ENCODE measurements at regions not wholly inside any gene's neighbourhood (a gene's known extent, or its start where the extent isn't known, plus 50 kb on each side); places are given as distances from the start of the nearest gene placed in this dataset.

DNA sequence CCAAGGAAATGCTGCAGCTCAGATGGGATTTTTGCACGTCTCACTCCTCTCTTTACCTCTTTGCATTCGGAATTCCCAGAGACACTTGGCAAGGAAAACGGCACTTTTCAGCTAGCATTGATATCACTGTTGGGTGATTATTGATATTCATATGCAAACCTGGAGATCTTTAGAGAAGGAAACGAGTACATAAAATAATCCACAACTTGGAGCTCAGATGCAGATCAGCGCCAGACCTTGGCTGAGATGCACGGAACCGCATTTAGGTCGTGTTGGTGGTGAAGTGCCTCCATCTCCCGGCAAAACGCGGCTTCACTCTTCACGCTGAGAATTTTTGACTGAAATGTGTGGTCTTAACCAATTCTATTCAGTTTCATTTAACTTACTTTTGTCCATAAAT is 77.2 kb upstream of the ARHGEF7 start:
- no peak for DNase-seq

DNA sequence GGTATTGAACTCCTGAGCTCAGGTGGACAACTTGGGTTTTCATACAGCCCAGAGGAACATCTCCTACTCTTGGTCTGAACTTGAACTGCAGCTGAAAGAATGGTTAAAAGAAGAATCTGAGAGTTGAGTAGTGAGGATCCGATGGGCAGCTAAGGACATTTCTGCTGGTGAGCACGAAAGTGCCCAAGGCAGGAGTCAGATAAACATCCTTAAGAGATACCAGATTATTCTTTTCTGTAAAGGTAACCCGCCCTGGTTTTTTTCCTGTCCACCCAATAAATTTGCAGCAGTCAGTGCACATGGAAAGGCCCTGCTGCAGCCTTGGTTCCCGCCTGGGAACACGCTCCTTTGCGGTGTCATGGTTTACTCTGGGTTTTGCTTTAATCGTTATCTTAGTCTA is 78.4 kb upstream of the ARHGEF7 start:
- no peak for DNase-seq

DNA sequence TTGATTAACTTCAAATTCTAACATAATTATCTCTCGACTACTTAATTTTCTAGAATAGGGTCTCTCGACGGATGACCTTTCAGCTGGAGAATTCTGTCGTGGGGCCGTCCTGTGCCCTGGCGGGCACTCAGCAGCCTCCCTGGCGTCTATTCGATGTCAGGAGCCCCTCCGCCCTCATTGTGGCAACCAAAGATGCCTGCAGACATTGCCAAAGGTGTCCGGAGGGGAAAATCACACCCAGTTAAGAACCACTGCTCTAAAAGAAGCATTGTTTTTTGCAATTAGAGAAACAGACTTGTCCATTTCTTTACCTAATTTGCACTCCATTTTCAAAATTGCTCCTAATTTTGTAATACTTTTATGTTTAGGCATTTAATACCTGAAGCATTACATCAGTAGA is 79.2 kb upstream of the ARHGEF7 start:
- no peak for DNase-seq

DNA sequence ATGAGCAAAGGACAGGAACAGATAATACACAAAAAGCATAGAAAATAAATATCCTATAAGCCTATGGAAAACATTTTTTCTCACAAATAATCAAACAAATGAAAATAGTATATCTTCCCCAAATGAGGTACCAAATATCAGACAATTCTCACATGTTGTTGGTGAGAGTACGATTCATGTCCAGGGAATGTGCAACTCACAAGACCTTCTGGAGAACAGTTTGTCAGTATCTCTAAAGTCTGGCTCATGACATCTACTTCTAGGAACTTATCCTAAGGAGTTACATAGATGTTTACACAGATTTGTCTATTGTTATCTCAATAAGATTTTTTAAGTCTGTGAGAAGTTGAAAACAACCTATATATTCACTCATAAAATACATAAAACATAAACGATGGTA is 80.3 kb upstream of the ARHGEF7 start:
- no peak for DNase-seq

DNA sequence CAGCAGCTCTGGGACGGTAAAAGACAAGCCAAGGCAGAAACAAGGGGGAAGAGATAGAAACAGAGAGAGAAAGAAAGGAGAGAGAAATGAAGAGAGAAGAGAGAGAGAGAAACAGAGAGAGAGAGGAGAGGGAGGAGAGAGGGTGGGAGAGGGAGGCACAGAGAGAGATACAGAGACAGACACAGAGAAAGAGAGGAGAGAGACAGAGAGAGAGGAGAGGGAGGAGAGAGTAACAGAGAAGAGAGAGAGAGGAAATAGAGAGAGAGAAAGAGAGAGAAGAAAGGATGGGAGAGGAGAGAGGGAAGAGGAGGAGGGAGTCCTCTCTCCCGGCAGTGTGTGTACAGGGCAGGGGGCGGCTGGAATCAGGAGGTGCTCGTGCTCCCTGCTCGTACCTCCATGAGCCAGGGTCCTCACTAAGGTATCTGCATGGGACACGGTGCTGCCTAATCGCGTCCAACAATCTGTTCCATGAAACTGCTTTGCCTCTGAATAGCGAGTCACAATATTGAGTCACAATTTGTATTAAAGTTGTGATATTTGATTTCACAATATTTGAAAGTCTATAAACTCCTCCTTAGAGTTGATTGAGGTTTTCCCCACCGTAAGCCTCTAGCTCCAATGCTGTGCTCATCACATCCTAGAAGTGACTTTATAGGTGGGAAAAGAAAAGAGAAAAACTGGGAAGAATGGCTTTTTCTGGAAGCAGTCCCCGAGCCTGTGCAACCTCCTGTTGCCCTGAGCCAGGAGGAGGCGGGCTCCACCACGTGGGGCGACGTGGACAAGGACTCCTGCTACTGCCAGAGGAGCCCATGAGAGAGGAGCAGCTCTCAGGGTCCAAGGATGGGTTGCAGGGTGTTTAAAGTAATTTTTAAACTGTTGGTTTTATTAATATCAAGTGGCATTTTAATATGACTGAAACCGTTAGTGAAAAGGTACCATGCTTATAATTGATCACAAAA is 81.7 kb upstream of the ARHGEF7 start:
- DNase-seq = no peak

DNA sequence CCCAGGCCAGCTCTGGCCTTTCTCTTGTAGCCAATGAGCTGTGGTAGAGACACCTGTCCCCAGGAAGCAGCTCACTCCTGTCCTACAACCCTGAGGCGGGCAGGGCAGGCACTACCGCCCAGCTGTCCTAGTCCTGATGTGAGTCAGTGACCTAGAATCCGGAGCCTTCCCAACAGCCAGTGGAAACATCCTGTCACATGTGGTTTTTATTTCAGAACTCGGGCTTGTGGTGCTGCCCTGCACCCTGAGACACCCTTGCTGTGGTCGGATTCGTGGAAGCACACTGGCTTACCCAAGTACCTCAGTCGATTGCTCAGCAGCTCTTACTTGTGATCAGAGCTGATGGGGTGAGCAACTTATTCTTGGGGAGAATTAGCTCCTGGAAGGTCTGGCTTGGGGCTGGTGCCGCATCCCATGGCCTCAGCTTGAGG is 83.6 kb upstream of the ARHGEF7 start:
- DNase-seq = no peak

DNA sequence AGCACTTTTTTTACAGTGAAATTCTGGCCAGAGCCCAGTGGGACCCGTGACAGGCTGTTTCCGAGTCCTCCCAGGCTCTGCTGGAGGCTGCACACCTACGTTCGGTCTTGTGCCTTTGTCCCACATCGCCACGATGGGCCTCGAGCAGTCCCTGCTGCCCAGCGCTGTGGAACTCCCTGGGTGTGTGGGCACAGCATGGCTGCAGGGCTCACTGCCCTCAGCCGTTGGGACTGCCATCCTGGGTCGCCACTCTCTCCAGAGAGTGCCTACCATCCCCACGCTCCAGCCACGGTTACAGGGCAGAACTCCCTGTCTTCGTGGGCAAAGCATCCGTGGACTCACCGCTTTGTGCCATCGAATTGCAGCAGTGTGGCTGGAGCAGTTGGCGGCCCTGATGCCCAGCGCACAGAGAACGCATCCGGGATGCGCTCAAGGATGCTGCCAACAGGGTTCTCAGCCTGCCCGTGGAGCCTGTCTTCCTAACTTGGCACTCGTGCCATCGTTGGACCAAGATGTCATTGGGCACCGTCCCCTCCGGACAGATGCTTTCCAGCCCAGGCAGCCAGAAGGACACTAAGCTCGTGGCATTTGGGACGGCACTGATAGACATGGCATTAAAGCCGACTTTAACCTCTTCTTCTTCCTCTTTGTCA is 85.0 kb upstream of the ARHGEF7 start:
- DNase-seq = no peak

DNA sequence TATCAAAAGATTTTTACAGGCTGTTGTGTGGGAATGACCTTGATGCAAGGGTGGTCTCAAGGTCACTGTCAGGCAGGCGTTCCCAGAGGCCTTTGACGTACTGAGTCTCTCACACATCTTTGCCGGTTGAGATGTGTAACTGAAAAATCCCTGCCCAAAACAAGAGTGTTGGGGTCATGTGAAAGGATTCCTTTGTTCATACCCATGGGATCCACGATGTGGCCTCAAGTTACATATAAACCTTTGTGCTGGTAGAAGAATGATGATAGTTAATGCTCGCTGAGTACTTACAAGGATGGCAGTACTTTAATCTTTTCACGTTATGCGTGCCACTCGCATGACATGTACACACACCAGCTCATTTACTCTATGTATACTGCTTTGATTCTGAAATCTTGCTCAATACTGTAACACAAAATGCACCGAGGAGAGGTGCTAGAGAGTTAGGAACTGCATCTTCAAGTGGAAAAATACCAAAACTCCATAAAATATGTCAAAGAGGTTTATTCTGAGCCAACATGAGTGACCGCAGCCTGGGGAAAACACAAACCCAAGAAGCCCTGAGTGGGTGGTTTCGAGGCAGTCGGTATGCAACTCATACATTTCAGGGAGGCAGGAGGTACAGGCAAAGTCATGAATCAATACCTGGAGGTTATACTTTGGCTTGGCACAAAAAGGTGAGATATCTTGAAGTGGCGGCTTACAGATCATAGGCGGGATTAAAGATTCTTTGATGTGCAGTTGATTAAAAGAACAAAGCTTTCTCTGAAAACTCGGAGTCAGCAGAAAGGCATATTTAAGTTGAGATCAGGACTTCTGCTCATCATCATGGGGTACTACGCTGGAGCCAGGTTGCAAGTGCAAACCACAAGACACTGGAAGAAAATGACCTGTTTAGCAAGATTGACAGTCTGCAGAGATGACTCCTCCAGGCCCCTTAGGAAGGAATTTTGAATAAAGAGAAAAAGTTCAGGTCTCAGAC is 87.4 kb upstream of the ARHGEF7 start:
- no peak for DNase-seq

DNA sequence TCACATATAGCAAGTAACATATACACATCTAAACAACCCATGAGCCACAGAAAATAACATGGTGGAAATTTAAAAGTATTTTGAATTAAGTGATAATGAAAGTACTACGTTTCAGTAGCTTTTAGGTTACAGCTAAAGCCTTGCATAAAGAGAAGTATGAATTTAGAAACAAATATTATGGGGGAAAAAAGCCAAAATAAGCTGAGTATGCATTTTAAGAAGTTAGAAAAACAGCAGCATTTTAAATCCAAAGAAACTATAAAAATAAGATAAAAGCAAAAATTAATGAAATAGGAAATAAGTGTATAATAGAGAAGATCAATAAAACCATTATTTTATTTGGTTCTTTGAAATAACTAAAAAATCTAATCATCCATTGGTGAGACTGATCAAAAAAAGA is 89.8 kb upstream of the ARHGEF7 start:
- no peak for DNase-seq

DNA sequence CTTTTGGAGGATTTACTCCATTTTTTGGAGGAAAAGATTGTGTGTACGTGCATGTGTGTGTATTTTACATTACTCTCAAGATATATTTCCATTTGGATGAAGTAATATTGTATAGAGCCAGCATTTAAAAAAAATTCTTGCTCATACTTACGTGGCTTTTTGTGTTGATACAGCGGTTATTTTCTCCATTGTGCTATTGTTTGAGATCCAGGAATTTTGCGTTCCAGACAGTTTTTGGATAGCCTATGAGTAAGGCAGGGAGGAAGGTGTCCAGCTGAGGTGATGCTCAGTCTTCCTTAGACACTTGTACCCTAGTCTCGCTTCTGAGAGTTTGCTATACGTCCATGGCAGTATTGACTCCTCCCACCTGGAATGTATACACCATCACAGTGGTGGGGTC is 92.2 kb upstream of the ARHGEF7 start:
- DNase-seq = no peak

DNA sequence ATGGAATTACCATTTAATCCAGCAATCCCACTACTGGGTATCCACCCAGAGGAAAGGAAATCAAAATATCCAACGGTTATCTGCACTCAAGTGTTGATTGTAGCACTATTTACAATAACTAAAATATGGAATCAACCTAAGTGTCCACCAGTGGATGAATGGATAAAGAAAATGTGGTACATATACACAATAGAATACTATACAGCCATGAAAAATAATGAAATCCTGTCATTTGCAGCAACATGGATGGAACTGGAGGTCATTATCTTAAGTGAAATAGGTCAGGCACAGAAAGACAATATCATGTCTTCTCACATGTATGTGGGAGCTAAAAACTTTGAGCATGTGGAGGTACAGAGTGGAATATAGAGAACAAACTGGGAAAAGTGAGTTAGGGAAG is 92.9 kb upstream of the ARHGEF7 start:
- DNase-seq = no peak

DNA sequence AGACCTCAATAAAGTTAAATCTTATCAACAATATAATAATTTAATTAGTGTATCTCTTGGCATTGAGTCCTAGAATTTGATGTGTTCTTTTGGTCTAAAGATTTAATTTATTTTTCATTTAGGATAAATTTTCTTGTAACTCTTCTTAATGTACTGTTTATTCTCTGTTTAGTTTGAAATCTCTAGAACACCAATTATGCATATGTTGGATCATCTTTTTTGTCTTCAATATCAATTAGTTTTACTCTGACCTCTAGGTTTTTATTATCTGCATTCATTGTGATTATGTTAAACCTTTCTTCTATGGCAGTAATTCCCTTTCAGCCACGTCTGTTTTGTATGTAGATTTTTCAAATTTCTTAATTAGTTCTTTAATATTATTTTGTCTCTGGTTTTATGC is 93.8 kb upstream of the ARHGEF7 start:
- no peak for DNase-seq

DNA sequence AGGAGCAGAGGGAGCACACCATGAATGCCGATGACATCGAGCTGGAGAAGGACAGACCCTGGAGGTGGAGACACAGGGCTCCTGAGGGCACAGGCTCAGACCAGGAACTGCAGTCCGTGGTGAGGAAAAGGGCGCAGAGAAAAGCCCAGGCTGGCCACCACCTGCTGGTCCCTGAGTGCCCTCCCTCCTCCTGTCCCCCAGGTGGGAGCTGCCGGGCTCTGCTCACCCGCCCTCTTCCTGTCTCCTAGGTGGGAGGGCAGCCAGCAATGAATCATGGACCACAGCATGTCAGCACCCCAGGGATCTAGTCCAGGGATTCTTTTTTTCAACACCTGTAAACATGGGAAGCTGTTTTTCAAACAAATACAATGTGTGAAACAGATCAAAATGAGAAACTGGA is 94.6 kb upstream of the ARHGEF7 start:
- no peak for DNase-seq

DNA sequence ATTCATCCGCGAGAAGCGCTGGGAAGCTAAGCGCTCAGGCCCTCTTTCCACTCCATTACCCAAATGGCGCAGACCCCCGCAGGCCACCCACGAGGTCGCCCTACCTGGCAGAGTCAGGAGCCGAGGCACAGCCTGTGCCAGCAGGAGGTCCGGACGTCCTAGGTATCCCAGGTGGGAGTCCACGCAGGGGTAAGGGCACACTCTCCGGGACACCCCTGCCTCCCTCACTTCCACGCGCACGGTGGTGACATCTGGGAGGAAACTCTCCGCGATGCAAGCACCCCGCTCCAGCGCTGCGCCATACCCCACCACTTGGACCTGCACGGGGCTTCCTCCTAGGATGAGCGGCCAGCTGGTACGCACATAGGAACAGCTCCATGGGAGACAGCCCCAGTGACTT is 95.1 kb upstream of the ARHGEF7 start:
- no peak for DNase-seq

DNA sequence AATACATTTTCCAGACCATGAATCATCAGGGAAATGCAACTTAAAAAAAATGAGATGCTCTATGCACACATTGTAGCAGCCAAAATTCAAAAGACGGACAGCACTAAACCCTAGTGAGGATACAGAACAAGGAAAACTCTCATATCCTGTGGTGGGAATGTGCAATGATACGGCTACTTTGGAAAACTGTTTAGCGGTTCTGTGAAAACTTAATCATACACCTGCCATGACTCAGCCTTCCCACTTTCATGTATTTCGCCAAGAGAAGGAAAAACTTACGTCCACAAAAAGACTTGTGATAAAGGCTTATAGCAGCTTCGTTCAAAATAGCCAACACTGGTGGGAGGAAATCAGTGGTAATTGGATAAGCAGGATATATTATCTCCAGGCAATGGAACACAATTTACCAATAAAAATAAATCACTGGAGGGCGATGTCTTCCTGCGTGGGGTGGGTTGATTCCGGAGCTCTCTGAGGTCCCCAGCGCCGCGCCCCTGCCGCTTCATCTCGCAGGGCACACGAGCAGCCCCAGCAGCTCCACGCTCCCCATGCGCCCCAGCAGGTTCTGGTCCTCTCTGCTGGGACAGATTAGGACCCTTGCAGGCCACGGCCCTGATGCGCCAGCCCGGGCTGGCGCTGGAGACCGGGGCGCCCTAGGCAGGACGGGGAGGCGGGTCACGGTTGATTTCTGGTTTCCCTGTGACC is 97.2 kb upstream of the ARHGEF7 start:
- DNase-seq = no peak

DNA sequence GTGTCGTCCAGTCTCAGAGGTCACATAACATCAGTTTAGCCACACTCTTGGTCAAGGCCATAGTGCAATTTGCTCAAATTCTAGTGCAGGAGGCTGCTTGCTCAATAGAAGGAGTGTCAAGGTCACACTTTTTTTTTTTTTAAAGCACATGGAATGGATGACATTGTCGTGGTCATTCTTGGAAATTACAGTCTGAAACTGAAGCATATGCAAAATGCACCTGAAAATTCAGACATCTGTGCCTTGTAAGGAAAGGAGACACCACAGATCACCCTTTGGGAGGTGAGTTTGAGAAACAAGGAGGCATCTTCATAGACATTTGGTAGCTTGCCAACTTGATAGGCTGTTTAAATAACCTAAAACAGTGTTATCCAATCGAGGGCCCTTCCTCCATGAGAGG is 98.3 kb upstream of the ANKRD10 start:
- DNase-seq = no peak

DNA sequence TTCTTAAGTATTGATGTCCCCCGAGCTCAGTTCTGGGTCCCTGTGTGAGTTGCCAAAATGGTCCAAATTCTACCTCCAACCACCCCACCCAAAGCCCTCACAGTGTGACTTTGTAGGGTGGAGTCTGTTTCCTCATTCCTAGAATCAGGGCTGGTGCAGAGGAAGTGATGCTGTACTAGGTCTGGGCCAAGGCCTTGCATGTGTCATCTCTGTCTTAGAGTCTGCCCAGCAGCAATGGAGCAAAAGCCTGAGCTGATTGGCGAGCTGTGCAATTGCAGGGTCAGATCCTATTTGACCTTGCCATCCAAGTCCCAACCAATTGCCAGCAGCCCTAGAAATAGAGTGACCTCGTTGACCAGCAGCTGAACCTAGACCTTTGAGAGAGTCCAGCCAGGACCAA is 97.0 kb upstream of the ANKRD10 start:
- DNase-seq = no peak

DNA sequence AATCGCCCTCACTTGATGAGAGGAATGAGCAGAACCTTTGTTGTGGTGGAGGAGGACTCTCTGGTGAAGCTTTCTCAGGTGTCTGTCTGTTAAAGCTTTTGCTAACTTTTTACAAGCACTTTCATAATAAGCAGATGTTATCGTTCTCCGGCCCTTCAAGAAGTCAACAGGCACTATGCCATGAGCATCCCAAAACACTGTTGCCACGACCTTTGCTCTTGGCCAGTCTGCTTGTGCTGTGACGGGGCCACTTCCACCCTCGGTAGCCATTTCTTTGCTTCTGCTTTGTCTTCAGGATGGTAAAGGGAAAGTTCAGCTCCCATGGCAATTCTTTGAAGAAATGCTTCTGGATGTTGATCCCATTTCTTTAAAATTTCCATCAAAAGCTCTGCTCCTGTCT is 93.5 kb upstream of the ANKRD10 start:
- no peak for DNase-seq

DNA sequence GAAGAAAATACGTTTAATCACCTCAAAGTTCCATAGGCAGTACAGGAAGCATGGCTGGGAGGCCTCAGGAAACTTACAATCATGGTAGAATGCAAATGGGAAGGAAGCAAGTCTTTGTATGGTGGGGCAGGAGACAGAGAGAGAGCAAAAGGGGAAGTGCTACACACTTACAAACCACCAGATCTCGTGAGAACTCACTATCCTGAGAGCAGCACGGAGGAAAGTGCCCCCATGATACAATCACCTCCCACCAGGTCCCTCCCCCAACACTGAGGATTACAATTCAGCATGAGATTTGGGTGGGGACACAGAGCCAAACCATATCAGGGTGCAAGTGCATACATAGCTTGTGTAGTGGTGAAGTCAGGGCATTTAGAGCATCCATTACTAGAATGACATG is 92.3 kb upstream of the ANKRD10 start:
- DNase-seq = no peak

DNA sequence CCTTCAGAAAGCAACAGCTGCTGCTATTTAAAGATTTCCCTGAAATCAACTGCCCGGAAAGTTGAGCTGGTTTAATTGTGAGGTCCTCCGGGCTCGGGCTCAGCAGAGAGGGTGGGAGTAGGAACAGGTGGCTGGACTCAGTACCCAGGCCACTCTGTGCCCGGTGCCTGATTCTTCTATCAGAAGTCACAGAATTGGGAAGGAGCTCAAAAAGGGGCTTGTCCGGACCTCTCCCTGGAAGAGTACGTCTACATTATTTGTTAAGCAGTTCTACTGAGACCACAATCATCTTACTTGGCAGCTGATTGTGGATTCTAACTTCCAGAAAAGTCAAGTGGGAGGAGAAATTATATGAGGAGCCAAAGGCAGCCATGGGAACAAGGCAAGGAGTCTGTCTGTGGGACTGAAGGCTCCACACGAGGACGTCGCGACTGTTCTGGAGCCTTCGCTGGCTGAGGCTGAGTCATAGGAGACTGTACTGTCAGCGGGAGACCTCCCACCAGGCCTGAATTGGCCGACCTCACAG is 91.7 kb upstream of the ANKRD10 start:
- DNase-seq = peak in 7 of 14 donors; percentile 19 to 82 (median 37)

DNA sequence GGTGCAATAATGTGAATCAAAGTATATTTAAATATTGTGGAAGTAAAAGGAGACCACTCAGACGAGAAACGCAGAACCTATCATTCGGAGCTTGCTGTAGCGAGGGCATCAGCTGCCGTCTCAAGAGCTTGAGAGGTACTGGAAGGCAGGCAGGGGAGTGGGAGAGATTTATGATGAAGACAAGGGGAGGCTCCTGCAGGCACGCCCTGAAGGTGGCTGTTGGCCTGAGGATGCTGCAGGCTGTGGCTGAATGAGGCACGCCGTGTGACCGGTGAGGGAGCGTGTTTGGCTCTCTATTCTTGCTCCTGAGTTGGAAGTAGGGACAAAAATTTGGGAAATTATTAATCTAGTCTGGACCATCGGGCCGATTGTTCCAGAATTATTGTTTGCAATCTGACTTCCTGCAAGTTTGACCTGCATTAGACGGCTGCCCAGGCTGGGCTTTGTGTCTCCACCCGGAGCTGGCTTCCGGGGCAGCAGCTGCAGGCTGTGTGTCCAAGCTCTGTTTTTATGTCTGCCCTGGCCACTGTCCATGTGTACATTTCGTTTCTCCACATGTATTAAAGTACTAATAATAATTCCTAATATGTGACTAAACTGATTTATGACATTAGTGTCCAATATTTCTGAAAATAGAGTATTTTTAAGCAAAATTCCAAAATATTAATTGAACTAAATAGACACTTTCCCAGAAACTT is 91.1 kb upstream of the ANKRD10 start:
- peak in 2 of 14 donors; percentile 3 to 48 for DNase-seq
